ENCODE measurements at regions not wholly inside any gene's neighbourhood (a gene's known extent, or its start where the extent isn't known, plus 50 kb on each side); places are given as distances from the start of the nearest gene placed in this dataset.

GRCh38 chr11:115751243-115752015 is 247.2 kb upstream of the CADM1 start:
- TF ChIP-seq CTCF (IDR thresholded peaks at IDR 0.05 in 4 of 5, conservative IDR thresholded peaks at IDR 0.05 in 1 of 5) (no peak), POLR2A (IDR thresholded peaks at IDR 0.05) (no peak)

Data from gastrocnemius medialis (tissue), 4 donors.